Esophagus squamous epithelium (tissue), 4 donors: ENCODE measurements at regions not wholly inside any gene's neighbourhood (a gene's known extent, or its start where the extent isn't known, plus 50 kb on each side); places are given as distances from the start of the nearest gene placed in this dataset.

ENCODE experiments used
- CTCF ChIP-seq, 6 experiments: fragments of 450-650 bp in 4 of 6; fragments of 200-600 bp in 2 of 6; sonication (generic) in 2 of 6; IDR thresholded peaks; one replicate each; pipeline ENCODE4 v1.5.1; 2016 to 2019; ENCODE audit warnings: antibody characterized with exemption in 6 of 6, mild to moderate bottlenecking in 4 of 6, moderate library complexity in 4 of 6
- POLR2A ChIP-seq, 4 donors: fragments of 450-650 bp; IDR thresholded peaks; one replicate each; pipeline ENCODE4 v1.6.1; 2017; ENCODE audit warnings: antibody characterized with exemption in 4 of 4, mild to moderate bottlenecking in 4 of 4, moderate library complexity in 3 of 4

GRCh38 chr21:19022978-19023377, 619.4 kb upstream of the TMPRSS15 start:
- TF ChIP-seq CTCF (IDR thresholded peaks at IDR 0.05) (no peak), POLR2A (IDR thresholded peaks at IDR 0.05) (no peak)
